ENCODE measurements at regions not wholly inside any gene's neighbourhood (a gene's known extent, or its start where the extent isn't known, plus 50 kb on each side); places are given as distances from the start of the nearest gene placed in this dataset.

- CTCF ChIA-PET = no interaction called here
- POLR2A ChIA-PET = no interaction called here
- no peaks in the 10 kb centered on the region for H3K27me3 Mint-ChIP-seq (ENCODE audit: low read depth)
- peaks cover 19% of the 10 kb centered on the region for H3K4me1 Mint-ChIP-seq
- H3K9me3 Mint-ChIP-seq = peaks cover 10% of the 10 kb centered on the region
- H3K4me3 Mint-ChIP-seq = no peak overlapping the region
- ATAC-seq (no peak), DNase-seq (ENCODE audit: low spot score) (no peak)
- H3K36me3 Mint-ChIP-seq = peaks cover 8% of the 10 kb centered on the region; the same call in 1 of the 2 replicates
- no peak for TF ChIP-seq E2F5 (CRISPR knock-in tag; IDR thresholded peaks at IDR 0.05)
- TF ChIP-seq SOX15 (CRISPR knock-in tag; IDR thresholded peaks at IDR 0.05) = no peak
- no peak for TF ChIP-seq CTCF (IDR thresholded peaks at IDR 0.05)
- no peak for TF ChIP-seq E2F1 (CRISPR knock-in tag; IDR thresholded peaks at IDR 0.05)
- TF ChIP-seq USF1 (CRISPR knock-in tag; IDR thresholded peaks at IDR 0.05) = no peak
- no peak overlapping the region for H3K27ac Mint-ChIP-seq
Observed at GRCh38 chr4:38281371-38282071, 321.3 kb downstream of the PTTG2 start.

GRCh38 chr4:38283724-38284123 is 323.5 kb downstream of the PTTG2 start:
- ChIA-PET CTCF (interaction anchor here (1.7 kb wide), 1 partner anchor 104 kb away, joined by 7 read pairs; no protein-coding TSS in a partner anchor), POLR2A (no interaction called here)
- Mint-ChIP-seq H3K36me3 (no peaks in the 10 kb centered on the region), H3K4me3 (no peak overlapping the region), H3K9me3 (no peaks in the 10 kb centered on the region; the same call in 1 of the 2 replicates), H3K27ac (no peak overlapping the region), H3K27me3 (ENCODE audit: low read depth) (no peaks in the 10 kb centered on the region), H3K4me1 (peaks cover 35% of the 10 kb centered on the region)
- DNase-seq (ENCODE audit: low spot score) (no peak), ATAC-seq (no peak)
- TF ChIP-seq EMX1 (CRISPR knock-in tag; IDR thresholded peaks at IDR 0.05) (no peak), ZNF317 (CRISPR knock-in tag; IDR thresholded peaks at IDR 0.05; ENCODE audit: borderline replicate concordance, low read depth) (peak; percentile 77), FOXK1 (CRISPR knock-in tag; IDR thresholded peaks at IDR 0.05) (no peak), USF1 (CRISPR knock-in tag; IDR thresholded peaks at IDR 0.05) (no peak), AFF4 (CRISPR knock-in tag; IDR thresholded peaks at IDR 0.05; ENCODE audit: borderline replicate concordance) (no peak)

- no peaks in the 10 kb centered on the region for H3K36me3 Mint-ChIP-seq
- no peak for ATAC-seq
- no peak overlapping the region for H3K4me3 Mint-ChIP-seq
- H3K27me3 Mint-ChIP-seq (ENCODE audit: low read depth) = no peaks in the 10 kb centered on the region
- H3K27ac Mint-ChIP-seq = no peak overlapping the region
- CTCF ChIA-PET = no interaction called here
- no peaks in the 10 kb centered on the region for H3K9me3 Mint-ChIP-seq
- no peak for DNase-seq (ENCODE audit: low spot score)
- POLR2A ChIA-PET = interaction anchor here (0.6 kb wide), 2 partner anchors 72 to 79 kb away, joined by 3 to 4 read pairs; no protein-coding TSS in a partner anchor
- TF ChIP-seq CTCF (IDR thresholded peaks at IDR 0.05) (no peak), HMGA2 (CRISPR knock-in tag; IDR thresholded peaks at IDR 0.05) (no peak), FOXJ3 (CRISPR knock-in tag; IDR thresholded peaks at IDR 0.05; ENCODE audit: borderline replicate concordance) (no peak), ZNF416 (CRISPR knock-in tag; IDR thresholded peaks at IDR 0.05) (no peak), NFATC4 (CRISPR knock-in tag; IDR thresholded peaks at IDR 0.05) (no peak)
- peaks cover 35% of the 10 kb centered on the region for H3K4me1 Mint-ChIP-seq
Observed at GRCh38 chr4:38284294-38285030, 324.3 kb downstream of the PTTG2 start.
